ENCODE measurements at regions not wholly inside any gene's neighbourhood (a gene's known extent, or its start where the extent isn't known, plus 50 kb on each side); places are given as distances from the start of the nearest gene placed in this dataset.
"Not testable (repeated sequence)": the region's sequence is repeated elsewhere in the genome, so short reads cannot be mapped to it uniquely, and the experiment has no call there.

DNA sequence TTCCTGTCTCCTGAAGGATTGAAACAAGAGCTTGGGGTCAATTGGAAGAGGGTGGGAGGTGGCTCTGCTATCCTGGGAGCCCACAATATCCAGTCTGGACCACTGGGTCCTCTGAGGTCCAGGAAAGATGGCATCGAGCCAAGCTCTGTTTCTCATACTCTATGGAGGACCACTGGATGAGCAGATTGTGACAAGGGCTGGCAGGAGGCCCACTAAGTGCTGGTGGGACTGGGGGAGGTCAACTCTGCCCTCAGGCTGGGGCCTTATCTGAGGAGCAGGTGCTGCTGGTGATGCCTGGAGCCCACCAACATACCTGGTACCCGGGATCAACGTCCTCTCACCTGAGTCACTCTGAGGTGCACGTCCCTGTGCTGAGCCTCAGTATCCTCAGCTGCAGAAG is 142.4 kb downstream of the NDUFA10 start:
- DNase-seq = no peak

DNA sequence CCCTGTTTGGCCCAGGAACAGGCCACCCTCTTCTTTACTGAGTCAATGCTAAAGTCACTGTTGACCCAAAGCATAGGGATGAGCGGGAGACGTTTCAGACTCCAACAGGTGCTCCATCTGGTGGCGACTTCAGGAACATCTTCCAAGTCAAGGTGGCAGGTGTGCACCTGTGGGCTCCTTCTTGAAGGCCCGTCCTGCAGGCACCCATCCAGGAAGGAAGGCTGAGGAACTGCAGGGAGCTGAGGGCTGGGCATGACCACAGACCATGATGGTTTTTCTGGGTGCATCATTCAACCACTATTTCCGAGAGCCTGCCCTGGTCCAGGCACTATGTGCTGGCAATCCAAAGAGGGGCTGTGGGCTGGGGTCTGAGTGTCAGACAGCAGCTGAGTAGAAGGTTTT is 142.8 kb downstream of the NDUFA10 start:
- no peak for DNase-seq

- DNase-seq = no peak
Measured at GRCh38 chr2:239881561-239882320, 143.4 kb downstream of the NDUFA10 start.

- DNase-seq = no peak
Measured at GRCh38 chr2:239881031-239881471, 144.1 kb downstream of the NDUFA10 start.

GRCh38 chr2:239880396-239880795 is 144.7 kb downstream of the NDUFA10 start:
- DNase-seq = no peak

GRCh38 chr2:239879423-239880084 is 145.6 kb downstream of the NDUFA10 start:
- no peak for DNase-seq

GRCh38 chr2:239878686-239879085 is 146.5 kb downstream of the NDUFA10 start:
- no peak for DNase-seq

GRCh38 chr2:239876948-239877289 is 148.2 kb downstream of the NDUFA10 start:
- no peak for DNase-seq

GRCh38 chr2:239876271-239876947 is 148.7 kb downstream of the NDUFA10 start:
- DNase-seq = no peak

DNA sequence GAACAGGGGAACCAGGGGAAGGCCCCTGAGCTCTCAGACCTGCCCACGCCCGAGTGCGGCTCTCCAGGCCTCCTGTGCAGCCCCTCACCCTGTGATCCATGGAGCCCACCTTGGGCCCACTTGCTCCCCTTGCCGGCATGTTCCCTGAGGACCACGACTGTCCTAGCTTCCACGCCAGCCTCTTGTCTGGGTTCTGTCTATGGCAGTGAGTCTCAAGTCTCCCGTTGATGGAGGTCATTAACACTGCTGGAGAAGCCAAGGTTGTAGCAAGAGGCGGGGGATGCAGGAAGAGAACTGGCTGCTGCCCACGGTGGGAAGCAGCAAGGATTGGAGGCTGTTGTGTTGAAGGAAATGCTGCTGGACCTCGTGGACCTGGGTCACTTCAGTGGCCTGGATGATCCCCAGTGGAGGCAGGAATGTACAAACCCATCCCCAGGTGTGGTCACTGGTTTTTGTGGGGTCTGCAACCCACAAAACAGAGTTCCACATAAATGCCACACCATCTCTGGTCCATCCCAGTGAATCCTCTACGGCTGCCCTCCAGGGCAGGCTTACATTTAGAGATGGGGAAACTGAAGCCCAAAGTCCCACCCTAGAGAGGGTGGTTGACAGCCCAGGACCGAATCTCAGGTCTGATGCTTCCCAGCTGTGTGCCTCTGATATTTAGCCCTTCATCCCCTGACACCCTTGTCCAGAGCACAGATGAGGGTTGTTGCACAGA is 150.3 kb downstream of the NDUFA10 start:
- no peak for DNase-seq

- DNase-seq = peak in 1 of 2 donors; percentile 53
Measured at GRCh38 chr2:239873656-239874635, 151.2 kb downstream of the NDUFA10 start.

DNA sequence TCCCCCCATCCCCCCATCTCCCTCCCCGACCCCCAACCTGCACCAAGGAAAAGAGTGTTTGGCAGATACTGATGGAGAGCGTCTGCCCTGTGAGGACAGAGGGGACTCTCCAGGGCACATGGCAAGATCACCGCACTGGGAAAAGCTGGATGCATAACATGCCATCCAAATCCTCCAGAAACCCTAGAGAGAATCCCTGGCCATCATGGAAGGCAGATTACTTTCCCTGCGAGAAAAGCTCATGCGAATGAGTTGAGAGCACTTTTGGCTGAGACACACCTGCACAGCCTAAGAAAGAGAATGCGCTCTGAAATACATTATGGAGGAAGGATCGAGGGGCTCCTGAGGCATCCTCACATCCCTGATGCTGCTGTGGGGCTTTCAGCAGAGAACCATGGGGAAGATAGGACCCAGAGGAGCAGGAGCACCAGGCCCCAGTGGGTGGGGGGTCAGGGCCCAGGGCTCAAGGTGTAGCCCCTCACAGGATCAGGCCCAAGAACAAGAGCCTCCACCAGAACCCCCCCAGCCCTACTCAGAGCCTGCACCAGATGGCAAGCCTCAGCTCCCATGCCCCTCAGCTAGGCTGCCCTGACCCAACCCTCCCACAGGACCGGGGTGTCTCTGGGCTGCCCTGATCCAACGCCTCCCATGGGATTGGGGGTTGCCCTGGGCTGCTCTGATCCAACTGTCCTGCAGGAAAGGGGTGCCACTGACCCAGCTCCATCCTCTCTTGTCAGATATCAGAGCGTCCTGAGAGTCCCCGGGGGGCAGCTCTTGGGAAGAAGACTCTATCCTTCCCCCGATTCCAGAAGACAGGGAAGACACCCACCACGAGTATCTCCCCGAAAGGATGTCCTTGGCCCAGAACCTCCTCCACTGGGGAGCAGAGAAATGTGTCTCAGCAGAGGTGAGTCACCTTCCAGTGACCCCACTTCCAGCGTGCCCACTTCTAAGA is 153.4 kb downstream of the NDUFA10 start:
- no peak for DNase-seq

DNA sequence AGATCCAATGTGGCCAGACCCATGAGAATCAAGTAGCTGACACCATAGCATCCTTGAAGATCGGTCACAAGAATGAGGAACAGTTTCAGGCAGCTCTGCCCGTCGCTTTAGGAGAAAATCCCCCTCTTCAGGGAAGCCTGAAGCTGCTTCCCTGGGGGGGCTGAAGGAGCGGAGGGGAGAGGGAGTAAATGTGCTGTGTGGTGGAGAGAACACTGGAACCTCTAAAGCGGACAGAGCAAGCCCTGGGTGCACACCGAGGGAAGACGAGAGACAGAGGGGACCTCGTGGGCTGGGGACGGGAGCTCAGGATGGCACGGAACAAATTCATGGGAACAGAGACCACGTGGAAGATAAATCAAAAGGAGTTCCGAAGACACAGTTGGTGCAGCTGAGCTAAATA is 154.3 kb downstream of the NDUFA10 start:
- DNase-seq = no peak

- DNase-seq = no peak
Measured at GRCh38 chr2:239870276-239870675, 154.9 kb downstream of the NDUFA10 start.

DNA sequence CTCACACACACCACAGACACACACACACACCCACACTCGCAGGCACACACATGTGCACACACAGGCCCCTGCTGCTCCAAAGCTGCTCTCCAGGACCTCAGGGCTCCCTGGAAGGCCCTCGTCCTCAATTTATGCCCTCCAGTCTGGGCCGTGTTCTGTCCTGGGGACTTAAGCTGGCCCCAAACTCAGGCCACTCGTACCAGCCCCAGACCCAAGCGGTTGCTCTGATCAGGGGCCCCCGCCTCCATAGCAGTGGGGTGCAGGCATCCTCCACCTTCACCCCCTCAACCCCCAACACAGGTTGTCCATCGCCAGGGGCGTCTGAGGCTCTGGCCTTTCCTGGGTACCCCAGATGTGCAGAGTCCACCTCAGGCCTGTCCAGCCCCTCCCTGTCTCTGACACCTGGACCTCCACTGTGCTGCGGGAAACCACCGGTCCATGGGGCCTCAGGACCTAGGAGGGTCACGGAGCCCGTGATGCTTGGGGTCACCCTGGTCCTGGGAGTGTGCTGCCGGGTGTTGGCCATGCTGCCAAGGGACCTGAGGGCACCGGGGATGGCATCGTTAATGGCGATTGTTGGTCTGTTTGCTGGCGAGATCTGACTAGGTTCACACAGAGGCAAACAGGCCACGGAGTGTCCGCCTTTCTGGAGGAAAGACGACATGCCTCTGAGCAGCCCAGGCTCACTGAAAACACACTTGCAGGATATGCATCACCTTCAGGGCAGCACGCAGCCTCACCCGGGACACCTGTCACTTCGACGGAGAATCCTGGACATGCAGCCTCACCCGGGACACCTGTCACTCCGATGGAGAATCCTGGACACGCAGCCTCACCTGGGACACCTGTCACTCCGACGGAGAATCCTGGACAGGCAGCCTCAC is 155.6 kb downstream of the NDUFA10 start:
- DNase-seq = no peak

DNA sequence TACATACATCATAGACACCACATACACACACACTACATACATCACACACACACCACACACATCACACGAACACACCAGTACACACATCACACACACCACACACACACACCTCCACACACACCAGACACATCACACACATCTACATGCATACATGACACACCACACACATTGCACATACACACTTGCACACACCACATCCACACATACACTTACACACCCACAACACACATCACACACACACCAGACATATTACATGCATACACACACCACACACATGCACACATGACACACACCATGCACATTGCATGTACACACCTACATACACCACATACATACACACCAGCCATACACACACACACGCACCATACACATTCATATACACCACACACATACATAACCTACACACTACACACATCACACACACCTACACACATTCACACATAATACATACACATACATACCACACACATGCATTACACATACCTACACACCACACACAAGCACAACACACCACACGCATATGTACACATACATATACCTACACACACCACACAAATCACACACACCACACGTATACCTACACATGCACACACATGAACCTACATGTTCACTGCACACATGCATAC is 156.5 kb downstream of the NDUFA10 start:
- no peak for DNase-seq

DNA sequence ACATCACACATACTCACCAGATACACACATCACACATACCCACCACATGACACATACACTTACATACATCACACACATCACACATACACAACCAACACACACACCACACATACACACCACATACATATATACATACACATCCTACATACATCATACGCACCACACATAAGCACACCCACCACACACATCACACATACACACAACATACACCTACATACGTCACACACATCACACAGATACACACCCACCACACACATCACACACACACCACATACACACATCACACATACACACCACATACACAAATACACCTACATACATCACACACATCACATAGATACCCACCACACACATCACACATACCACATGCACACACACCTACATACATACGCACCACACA is 158.4 kb downstream of the NDUFA10 start:
- no peak for DNase-seq

GRCh38 chr2:239866350-239866749 is 158.8 kb downstream of the NDUFA10 start:
- no peak for DNase-seq

DNA sequence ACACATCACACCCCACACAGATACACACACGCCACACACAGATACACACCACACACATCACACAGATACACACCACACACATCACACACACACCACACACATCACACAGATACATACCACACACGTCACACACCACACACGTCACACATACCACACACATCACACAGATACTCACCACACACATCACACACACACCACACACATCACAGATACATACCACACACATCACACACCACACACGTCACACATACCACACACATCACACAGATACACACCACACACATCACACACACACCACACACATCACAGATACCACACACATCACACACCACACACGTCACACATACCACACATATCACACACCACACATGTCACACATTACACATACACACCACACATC is 159.3 kb downstream of the NDUFA10 start:
- not testable (repeated sequence) for DNase-seq

Data from hippocampal formation (tissue), 2 donors.